GM12801 (cell line): ENCODE measurements at regions not wholly inside any gene's neighbourhood (a gene's known extent, or its start where the extent isn't known, plus 50 kb on each side); places are given as distances from the start of the nearest gene placed in this dataset.

ENCODE experiments used
- TF ChIP-seq, protein P1 (sequence below): IDR thresholded peaks from one replicate; pipeline ENCODE4 v1.5.1; 2011; ENCODE audit warnings: control low read depth; ENCODE audit not compliant: insufficient read length; ENCODE audit errors: extremely low read depth

DNA sequence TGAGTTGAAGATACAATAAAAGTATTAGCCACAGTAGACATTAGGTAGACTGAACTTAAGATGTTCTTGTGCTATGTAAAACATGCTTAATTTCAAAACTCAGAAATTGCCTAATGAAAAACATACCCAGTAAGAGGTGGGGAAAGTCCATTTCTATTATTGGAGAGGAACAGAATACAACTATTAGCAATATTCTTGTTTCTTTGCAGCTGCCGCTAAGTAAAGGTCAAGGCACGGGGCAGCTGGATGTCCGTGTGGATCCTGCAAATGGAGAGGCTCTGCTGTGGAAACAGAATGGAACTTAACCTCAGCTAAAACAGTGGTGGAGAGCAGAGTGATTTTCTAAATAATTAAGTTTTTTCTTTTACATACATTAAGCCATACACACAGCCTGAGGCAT lies 139.2 kb upstream of the ARHGAP28 start:
- TF ChIP-seq, protein P1, sequence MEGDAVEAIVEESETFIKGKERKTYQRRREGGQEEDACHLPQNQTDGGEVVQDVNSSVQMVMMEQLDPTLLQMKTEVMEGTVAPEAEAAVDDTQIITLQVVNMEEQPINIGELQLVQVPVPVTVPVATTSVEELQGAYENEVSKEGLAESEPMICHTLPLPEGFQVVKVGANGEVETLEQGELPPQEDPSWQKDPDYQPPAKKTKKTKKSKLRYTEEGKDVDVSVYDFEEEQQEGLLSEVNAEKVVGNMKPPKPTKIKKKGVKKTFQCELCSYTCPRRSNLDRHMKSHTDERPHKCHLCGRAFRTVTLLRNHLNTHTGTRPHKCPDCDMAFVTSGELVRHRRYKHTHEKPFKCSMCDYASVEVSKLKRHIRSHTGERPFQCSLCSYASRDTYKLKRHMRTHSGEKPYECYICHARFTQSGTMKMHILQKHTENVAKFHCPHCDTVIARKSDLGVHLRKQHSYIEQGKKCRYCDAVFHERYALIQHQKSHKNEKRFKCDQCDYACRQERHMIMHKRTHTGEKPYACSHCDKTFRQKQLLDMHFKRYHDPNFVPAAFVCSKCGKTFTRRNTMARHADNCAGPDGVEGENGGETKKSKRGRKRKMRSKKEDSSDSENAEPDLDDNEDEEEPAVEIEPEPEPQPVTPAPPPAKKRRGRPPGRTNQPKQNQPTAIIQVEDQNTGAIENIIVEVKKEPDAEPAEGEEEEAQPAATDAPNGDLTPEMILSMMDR: no peak

- TF ChIP-seq, protein P1: no peak
Measured at GRCh38 chr18:6591491-6591890, 138.0 kb upstream of the ARHGAP28 start.

GRCh38 chr18:6592522-6592921 lies 137.0 kb upstream of the ARHGAP28 start:
- TF ChIP-seq, protein P1: no peak

- TF ChIP-seq, protein P1: no peak
Measured at GRCh38 chr18:6593142-6593885, 136.2 kb upstream of the ARHGAP28 start.

GRCh38 chr18:6595666-6596065 lies 133.8 kb upstream of the ARHGAP28 start:
- TF ChIP-seq, protein P1: no peak

DNA sequence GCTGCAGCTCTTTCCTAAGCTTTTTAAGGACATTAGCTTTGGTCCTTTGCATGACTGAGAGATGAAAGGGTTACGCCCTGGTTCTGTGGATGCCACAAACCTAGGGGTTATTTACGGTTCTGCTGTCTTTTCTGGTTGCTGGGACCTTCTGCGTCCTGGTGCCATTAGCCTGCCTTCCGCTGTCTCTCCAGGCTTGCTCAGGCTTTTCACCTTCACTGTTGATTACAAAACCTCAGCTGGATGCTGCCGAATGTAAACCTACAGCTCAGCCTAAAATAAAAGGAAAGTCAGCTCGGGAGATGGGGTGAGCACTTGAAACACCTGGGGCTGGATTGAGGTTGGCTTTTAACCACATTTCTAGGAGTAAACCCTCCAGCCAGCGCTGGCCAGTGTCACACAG lies 130.9 kb upstream of the ARHGAP28 start:
- TF ChIP-seq, protein P1: no peak

DNA sequence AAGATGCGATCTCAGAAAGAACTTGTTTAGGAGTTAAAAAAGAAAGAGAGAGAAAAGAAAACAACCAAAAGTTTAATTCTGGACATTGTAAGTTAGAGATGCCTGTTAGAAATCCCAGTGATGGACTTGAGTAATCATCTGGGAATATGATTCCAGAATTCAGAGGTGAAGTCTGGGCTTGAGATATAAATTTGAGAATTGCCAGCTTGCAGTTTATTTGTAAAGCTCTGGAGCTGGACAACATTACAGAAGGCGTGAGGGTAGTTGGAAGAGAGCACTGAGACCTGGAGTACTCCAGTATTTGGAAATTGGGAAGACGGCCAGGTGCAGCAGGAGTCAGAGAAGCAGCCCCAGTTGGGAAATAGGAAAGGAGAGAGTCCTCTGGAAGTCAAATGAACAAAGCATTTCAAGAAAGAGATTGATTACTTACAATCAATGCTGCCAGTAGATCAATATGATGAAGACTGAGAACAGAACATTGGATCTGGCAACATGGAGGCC lies 128.8 kb upstream of the ARHGAP28 start:
- TF ChIP-seq, protein P1: no peak
